ENCODE measurements at regions not wholly inside any gene's neighbourhood (a gene's known extent, or its start where the extent isn't known, plus 50 kb on each side); places are given as distances from the start of the nearest gene placed in this dataset.

DNA sequence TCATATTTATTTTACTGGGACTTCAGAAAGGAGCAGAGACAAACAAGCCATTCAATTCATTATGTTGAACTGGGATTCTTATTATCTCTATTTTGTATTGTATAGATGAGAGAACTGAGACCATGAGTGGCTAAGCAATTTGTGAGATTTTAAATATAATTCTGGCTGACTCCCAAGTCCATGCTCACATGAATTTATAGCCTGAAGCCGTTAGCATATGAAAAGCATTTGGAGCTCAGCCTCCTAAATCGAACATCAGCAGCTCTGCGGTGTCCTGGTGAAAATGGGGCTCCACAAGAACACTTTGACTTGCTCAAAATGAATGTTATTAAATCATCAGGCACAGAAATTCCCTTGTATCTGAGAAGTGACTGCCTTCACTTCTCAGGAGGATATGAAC, 96.8 kb upstream of the DPT start:
- TF ChIP-seq POLR2AphosphoS5 (IDR thresholded peaks at IDR 0.05) (no peak), EP300 (IDR thresholded peaks at IDR 0.05; ENCODE audit: low read depth) (no peak), POLR2A (IDR thresholded peaks at IDR 0.05) (no peak)
- TF ChIP-seq, protein P1, sequence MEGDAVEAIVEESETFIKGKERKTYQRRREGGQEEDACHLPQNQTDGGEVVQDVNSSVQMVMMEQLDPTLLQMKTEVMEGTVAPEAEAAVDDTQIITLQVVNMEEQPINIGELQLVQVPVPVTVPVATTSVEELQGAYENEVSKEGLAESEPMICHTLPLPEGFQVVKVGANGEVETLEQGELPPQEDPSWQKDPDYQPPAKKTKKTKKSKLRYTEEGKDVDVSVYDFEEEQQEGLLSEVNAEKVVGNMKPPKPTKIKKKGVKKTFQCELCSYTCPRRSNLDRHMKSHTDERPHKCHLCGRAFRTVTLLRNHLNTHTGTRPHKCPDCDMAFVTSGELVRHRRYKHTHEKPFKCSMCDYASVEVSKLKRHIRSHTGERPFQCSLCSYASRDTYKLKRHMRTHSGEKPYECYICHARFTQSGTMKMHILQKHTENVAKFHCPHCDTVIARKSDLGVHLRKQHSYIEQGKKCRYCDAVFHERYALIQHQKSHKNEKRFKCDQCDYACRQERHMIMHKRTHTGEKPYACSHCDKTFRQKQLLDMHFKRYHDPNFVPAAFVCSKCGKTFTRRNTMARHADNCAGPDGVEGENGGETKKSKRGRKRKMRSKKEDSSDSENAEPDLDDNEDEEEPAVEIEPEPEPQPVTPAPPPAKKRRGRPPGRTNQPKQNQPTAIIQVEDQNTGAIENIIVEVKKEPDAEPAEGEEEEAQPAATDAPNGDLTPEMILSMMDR (IDR thresholded peaks at IDR 0.05), result no peak
- WGBS, 2 donors (ENCODE audit: low coverage in 1 of 2), result 54 to 100% methylated on average over 2 to 3 of the region's 3 CpGs
- DNase-seq, result no peak
- in situ Hi-C loops (cut with MboI; ENCODE audit: low pct_ligation_motif_present in 1 of 4, low pct_unique_long_range_greater_than_20kb in 1 of 4, low sequenced_read_pairs in 3 of 4), result no loop called here
- Histone ChIP-seq H3K4me3 (no peak overlapping the region), H3K36me3 (no peaks in the 10 kb centered on the region), H3K27ac (no peak overlapping the region), H3K9me3 (no peaks in the 10 kb centered on the region), H3K4me1 (peaks cover 0 to 2% (median 0%) of the 10 kb centered on the region in 4 donors), H3K27me3 (no peaks in the 10 kb centered on the region)
- intact Hi-C loops (cut with DNase I; ENCODE audit: low total_unique reads), result no loop called here

DNA sequence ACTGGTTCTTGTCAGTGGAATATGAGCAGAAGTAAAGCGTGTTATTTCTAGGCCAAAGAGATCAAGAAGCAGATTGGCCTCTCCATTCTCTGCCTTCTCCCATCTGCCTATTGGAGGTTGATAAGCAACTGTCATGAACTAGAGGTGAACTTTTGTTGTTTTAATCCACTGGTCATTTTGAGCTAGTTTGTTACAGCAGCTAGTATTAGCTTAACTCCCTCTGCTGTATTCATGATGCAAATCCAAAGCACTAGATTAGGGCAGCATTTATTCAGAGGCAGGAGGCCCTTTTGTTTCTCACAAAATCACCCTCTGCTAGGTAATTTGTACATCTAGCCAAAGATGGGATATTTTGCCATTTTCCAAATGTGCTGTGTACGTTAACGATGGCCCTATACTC, 97.3 kb upstream of the DPT start:
- DNase-seq, result no peak
- WGBS, 2 donors (ENCODE audit: low coverage in 1 of 2), result 98 to 100% methylated on average over 3 of the region's 3 CpGs
- no peaks in the 10 kb centered on the region for H3K36me3 ChIP-seq
- in situ Hi-C loops (cut with MboI; ENCODE audit: low pct_ligation_motif_present in 1 of 4, low pct_unique_long_range_greater_than_20kb in 1 of 4, low sequenced_read_pairs in 3 of 4) (no loop called here), intact Hi-C loops (cut with DNase I; ENCODE audit: low total_unique reads) (no loop called here)
- no peak overlapping the region for H3K4me3 ChIP-seq
- H3K9me3 ChIP-seq, result no peaks in the 10 kb centered on the region
- no peak overlapping the region for H3K27ac ChIP-seq
- H3K27me3 ChIP-seq, result no peaks in the 10 kb centered on the region
- H3K4me1 ChIP-seq, result peaks cover 0 to 4% (median 0%) of the 10 kb centered on the region in 4 donors
- TF ChIP-seq POLR2A (IDR thresholded peaks at IDR 0.05) (no peak), EP300 (IDR thresholded peaks at IDR 0.05; ENCODE audit: low read depth) (no peak), POLR2AphosphoS5 (IDR thresholded peaks at IDR 0.05) (no peak)
- TF ChIP-seq, protein P1 (IDR thresholded peaks at IDR 0.05), result no peak

DNA sequence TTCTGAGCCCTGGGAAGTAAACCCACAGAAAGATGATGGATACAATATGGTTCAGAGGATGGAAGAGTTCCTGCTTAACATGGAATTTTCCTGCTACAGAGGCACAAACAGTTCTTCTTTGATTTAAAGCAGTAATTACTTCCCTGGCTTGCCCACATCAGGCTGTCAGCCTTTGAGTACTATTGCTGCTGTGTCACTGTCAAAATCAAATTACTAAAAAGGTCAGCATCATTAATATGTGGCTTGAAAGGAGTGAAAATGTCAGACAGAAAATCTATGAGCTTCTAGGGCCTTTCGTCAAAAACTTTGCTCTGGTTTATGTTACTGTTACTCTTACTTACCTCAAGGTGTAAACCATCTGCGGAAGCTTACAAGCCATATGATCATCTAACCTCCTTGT, 98.6 kb upstream of the DPT start:
- no peaks in the 10 kb centered on the region for H3K36me3 ChIP-seq
- H3K9me3 ChIP-seq, result no peaks in the 10 kb centered on the region
- no peak for DNase-seq
- intact Hi-C loops (cut with DNase I; ENCODE audit: low total_unique reads) (no loop called here), in situ Hi-C loops (cut with MboI; ENCODE audit: low pct_ligation_motif_present in 1 of 4, low pct_unique_long_range_greater_than_20kb in 1 of 4, low sequenced_read_pairs in 3 of 4) (no loop called here)
- WGBS, 2 donors (ENCODE audit: low coverage in 1 of 2), result 82 to 88% methylated on average over 2 of the region's 2 CpGs
- H3K27me3 ChIP-seq, result no peaks in the 10 kb centered on the region
- no peak overlapping the region for H3K4me3 ChIP-seq
- H3K27ac ChIP-seq, result peak overlapping the region in 2 of 4 donors; percentile 18 to 32
- no peak for TF ChIP-seq EP300 (IDR thresholded peaks at IDR 0.05; ENCODE audit: low read depth)
- no peak for TF ChIP-seq POLR2A (IDR thresholded peaks at IDR 0.05)
- TF ChIP-seq, protein P1 (IDR thresholded peaks at IDR 0.05), result no peak
- peak in 2 of 3 donors; percentile 68 to 69 for TF ChIP-seq POLR2AphosphoS5 (IDR thresholded peaks at IDR 0.05)
- peaks cover 2 to 13% (median 3%) of the 10 kb centered on the region in 4 donors for H3K4me1 ChIP-seq

DNA sequence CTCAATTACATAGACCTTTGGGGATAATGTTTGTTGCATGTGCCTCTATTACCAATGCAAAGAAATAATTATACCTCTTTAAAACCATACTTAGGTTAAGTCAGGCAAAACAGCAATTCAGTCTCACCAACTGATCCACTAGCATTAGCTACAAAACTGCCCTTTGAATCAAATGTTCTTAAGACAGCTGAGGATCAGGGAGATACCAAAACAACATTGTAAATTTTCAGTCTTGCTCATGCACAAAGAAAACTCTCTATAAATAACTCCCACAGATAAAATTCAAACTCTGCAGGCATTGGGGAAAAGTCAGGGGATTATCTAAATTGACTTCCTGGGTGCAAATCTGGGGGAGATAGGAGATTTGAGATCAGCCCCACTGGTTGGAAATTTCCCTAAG, 100.9 kb upstream of the DPT start:
- Histone ChIP-seq H3K4me1 (peaks cover 9 to 34% (median 17%) of the 10 kb centered on the region in 4 donors), H3K27ac (no peak overlapping the region), H3K27me3 (no peaks in the 10 kb centered on the region), H3K4me3 (no peak overlapping the region), H3K36me3 (no peaks in the 10 kb centered on the region), H3K9me3 (no peaks in the 10 kb centered on the region)
- no peak for TF ChIP-seq POLR2A (IDR thresholded peaks at IDR 0.05)
- TF ChIP-seq, protein P1 (IDR thresholded peaks at IDR 0.05), result no peak
- no peak for TF ChIP-seq EP300 (IDR thresholded peaks at IDR 0.05; ENCODE audit: low read depth)
- no peak for TF ChIP-seq POLR2AphosphoS5 (IDR thresholded peaks at IDR 0.05)
- no peak for DNase-seq
- in situ Hi-C loops (cut with MboI; ENCODE audit: low pct_ligation_motif_present in 1 of 4, low pct_unique_long_range_greater_than_20kb in 1 of 4, low sequenced_read_pairs in 3 of 4) (no loop called here), intact Hi-C loops (cut with DNase I; ENCODE audit: low total_unique reads) (no loop called here)

Measured in transverse colon (tissue), 4 donors.